ENCODE measurements at regions not wholly inside any gene's neighbourhood (a gene's known extent, or its start where the extent isn't known, plus 50 kb on each side); places are given as distances from the start of the nearest gene placed in this dataset.

DNA sequence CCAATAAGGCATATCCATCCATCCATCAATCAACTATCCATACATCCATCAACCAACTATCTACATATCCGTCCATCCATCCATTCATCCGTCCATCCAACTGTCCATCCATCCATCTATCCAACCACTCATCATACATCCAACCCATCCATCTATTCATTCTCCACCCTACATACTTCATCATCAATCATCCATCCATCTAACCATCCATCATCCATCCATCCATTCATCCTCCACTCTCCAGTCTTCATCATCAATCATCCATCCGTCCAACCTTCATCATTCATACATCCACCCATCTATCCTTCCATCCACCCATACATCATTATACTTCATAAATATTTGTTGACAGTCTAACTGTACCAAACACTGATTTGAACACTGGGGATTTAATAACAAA, 231.3 kb upstream of the DAB1 start:
- TF ChIP-seq RELA (IDR thresholded peaks at IDR 0.05; ENCODE audit: borderline replicate concordance, partially characterized antibody), result no peak
- no peak for TF ChIP-seq EZH2 (IDR thresholded peaks at IDR 0.05; ENCODE audit: borderline replicate concordance, control insufficient read depth, low read depth, low read length)
- TF ChIP-seq, protein P1, sequence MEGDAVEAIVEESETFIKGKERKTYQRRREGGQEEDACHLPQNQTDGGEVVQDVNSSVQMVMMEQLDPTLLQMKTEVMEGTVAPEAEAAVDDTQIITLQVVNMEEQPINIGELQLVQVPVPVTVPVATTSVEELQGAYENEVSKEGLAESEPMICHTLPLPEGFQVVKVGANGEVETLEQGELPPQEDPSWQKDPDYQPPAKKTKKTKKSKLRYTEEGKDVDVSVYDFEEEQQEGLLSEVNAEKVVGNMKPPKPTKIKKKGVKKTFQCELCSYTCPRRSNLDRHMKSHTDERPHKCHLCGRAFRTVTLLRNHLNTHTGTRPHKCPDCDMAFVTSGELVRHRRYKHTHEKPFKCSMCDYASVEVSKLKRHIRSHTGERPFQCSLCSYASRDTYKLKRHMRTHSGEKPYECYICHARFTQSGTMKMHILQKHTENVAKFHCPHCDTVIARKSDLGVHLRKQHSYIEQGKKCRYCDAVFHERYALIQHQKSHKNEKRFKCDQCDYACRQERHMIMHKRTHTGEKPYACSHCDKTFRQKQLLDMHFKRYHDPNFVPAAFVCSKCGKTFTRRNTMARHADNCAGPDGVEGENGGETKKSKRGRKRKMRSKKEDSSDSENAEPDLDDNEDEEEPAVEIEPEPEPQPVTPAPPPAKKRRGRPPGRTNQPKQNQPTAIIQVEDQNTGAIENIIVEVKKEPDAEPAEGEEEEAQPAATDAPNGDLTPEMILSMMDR (IDR thresholded peaks at IDR 0.05 in 2 of 3, conservative IDR thresholded peaks at IDR 0.05 in 1 of 3; ENCODE audit: control insufficient read depth in 2 of 3, extremely low read depth in 1 of 3, insufficient read depth in 1 of 3, low read depth in 3 of 3, low read length in 3 of 3), result no peak

Measured in GM12878 (cell line).